ENCODE measurements at regions not wholly inside any gene's neighbourhood (a gene's known extent, or its start where the extent isn't known, plus 50 kb on each side); places are given as distances from the start of the nearest gene placed in this dataset.

DNA sequence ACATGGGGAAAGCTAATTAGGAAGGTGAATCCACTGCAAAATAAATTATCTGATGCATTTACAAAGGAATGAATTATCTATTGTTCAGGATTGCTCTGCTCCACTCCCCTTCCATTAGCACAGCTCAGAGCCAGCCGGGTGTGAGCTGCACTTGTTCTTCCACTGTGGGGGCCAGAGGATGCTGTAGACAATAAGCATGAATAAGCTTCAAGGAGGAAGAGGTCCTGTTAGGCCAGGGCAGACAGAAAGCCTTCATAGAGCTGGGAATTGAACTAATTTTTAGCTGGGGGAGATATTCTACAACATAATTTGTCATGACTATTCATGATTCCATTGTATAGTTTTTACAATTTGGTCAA is 137.6 kb upstream of the MAX start:
- TF ChIP-seq, protein P1, sequence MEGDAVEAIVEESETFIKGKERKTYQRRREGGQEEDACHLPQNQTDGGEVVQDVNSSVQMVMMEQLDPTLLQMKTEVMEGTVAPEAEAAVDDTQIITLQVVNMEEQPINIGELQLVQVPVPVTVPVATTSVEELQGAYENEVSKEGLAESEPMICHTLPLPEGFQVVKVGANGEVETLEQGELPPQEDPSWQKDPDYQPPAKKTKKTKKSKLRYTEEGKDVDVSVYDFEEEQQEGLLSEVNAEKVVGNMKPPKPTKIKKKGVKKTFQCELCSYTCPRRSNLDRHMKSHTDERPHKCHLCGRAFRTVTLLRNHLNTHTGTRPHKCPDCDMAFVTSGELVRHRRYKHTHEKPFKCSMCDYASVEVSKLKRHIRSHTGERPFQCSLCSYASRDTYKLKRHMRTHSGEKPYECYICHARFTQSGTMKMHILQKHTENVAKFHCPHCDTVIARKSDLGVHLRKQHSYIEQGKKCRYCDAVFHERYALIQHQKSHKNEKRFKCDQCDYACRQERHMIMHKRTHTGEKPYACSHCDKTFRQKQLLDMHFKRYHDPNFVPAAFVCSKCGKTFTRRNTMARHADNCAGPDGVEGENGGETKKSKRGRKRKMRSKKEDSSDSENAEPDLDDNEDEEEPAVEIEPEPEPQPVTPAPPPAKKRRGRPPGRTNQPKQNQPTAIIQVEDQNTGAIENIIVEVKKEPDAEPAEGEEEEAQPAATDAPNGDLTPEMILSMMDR (IDR thresholded peaks at IDR 0.05) = no peak
- no peak for TF ChIP-seq POLR2A (IDR thresholded peaks at IDR 0.05)
